GM23248 (cell line): ENCODE measurements at regions not wholly inside any gene's neighbourhood (a gene's known extent, or its start where the extent isn't known, plus 50 kb on each side); places are given as distances from the start of the nearest gene placed in this dataset.

Experiments used
- DNase-seq: peaks from one replicate; pipeline ENCODE4 v3.0.0-alpha.2; 2015
- H2AFZ ChIP-seq: fragments of 200-600 bp; sonication (generic); 2 replicates; pipeline ENCODE4 v1.6.1; 2016; ENCODE audit warnings: antibody characterized with exemption
- H3F3A ChIP-seq: fragments of 200-600 bp; sonication (generic); 2 replicates; pipeline ENCODE4 v1.6.1; 2016; ENCODE audit warnings: mild to moderate bottlenecking, antibody characterized with exemption, mixed run types; ENCODE audit not compliant: insufficient read depth
- H3K27ac ChIP-seq: fragments of 200-600 bp; sonication (generic); 2 replicates; pipeline ENCODE4 v1.5.1; 2016; ENCODE audit warnings: mild to moderate bottlenecking
- H3K27me3 ChIP-seq: fragments of 200-600 bp; sonication (generic); replicated peaks from 2 replicates; pipeline ENCODE4 v1.6.1; 2016; ENCODE audit warnings: mild to moderate bottlenecking; ENCODE audit not compliant: insufficient read depth
- H3K36me3 ChIP-seq: fragments of 200-600 bp; sonication (generic); 2 replicates; pipeline ENCODE4 v1.6.1; 2016; ENCODE audit warnings: low read depth, mild to moderate bottlenecking
- H3K4me1 ChIP-seq: fragments of 200-600 bp; sonication (generic); 2 replicates; pipeline ENCODE4 v1.6.1; 2016; ENCODE audit warnings: mild to moderate bottlenecking; ENCODE audit not compliant: insufficient read depth
- H3K4me2 ChIP-seq: fragments of 200-600 bp; sonication (generic); one replicate; pipeline ENCODE4 v1.6.1; 2016; ENCODE audit warnings: mild to moderate bottlenecking; ENCODE audit not compliant: unreplicated experiment
- H3K4me3 ChIP-seq: fragments of 200-600 bp; sonication (generic); 2 replicates; pipeline ENCODE4 v1.5.1; 2016; ENCODE audit warnings: mild to moderate bottlenecking
- H3K79me2 ChIP-seq: fragments of 200-600 bp; sonication (generic); 2 replicates; pipeline ENCODE4 v1.6.1; 2016; ENCODE audit warnings: mild to moderate bottlenecking; ENCODE audit not compliant: insufficient read depth
- H3K9ac ChIP-seq: fragments of 200-600 bp; sonication (generic); 2 replicates; pipeline ENCODE4 v1.6.1; 2016; ENCODE audit warnings: mild to moderate bottlenecking
- H3K9me2 ChIP-seq: fragments of 200-600 bp; sonication (generic); 2 replicates; pipeline ENCODE4 v1.6.1; 2016; ENCODE audit warnings: mixed run types, mild to moderate bottlenecking, moderate library complexity; ENCODE audit not compliant: insufficient read depth
- H3K9me3 ChIP-seq: fragments of 200-600 bp; sonication (generic); one replicate; pipeline ENCODE4 v1.6.1; 2017; ENCODE audit warnings: low read depth
- H4K20me1 ChIP-seq: fragments of 200-600 bp; sonication (generic); 2 replicates; pipeline ENCODE4 v1.6.0; 2016; ENCODE audit not compliant: insufficient read depth
- EZH2 ChIP-seq: fragments of 200-600 bp; sonication (generic); IDR thresholded peaks from 2 replicates; pipeline ENCODE4 v1.6.1; 2018; ENCODE audit warnings: antibody characterized with exemption, mild to moderate bottlenecking; ENCODE audit not compliant: insufficient read depth, poor library complexity, severe bottlenecking
- EZH2phosphoT487 ChIP-seq: fragments of 200-600 bp; sonication (generic); IDR thresholded peaks from 2 replicates; pipeline ENCODE4 v1.6.1; 2018; ENCODE audit warnings: antibody characterized with exemption, moderate library complexity, mild to moderate bottlenecking, low read depth; ENCODE audit not compliant: insufficient read depth
- WGBS, 2 experiments: methylation state at CpG; one replicate each; pipeline ENCODE4 v1.1.6; 2015 to 2017; ENCODE audit warnings: low lambda C conversion rate in 2 of 2, low coverage in 1 of 2; ENCODE audit errors: missing lambda C conversion rate in 2 of 2; 5-methylcytosine and 5-hydroxymethylcytosine counted together
- in situ Hi-C: fragments of 300-500 bp; cut with MboI; formaldehyde crosslinking; loops from 2 replicates; pipeline ENCODE4 v1.15.0; 2020

- no peak for TF ChIP-seq EZH2
- no peak for TF ChIP-seq EZH2phosphoT487
- 31% methylated on average over 10 of the region's 10 CpGs for WGBS, 2 experiments
- H2AFZ ChIP-seq: no peak overlapping the region
- no peak overlapping the region for H3K27ac ChIP-seq
- no peaks in the 10 kb centered on the region for H3K9me2 ChIP-seq
- no peak overlapping the region for H3K4me2 ChIP-seq
- in situ Hi-C loops: no loop called here
- no peaks in the 10 kb centered on the region for H3K36me3 ChIP-seq
- no peaks in the 10 kb centered on the region for H3K79me2 ChIP-seq
- no peak overlapping the region for H3K9ac ChIP-seq
- H4K20me1 ChIP-seq: no peaks in the 10 kb centered on the region
- H3K4me3 ChIP-seq: no peak overlapping the region
- no peak for DNase-seq
- no peaks in the 10 kb centered on the region for H3F3A ChIP-seq
- H3K27me3 ChIP-seq: no peaks in the 10 kb centered on the region
- H3K4me1 ChIP-seq: no peaks in the 10 kb centered on the region
- H3K9me3 ChIP-seq: no peaks in the 10 kb centered on the region
Observed at GRCh38 chr2:114079366-114080004, 189.6 kb downstream of the ACTR3 start.

- Histone ChIP-seq H3K9me3 (no peaks in the 10 kb centered on the region), H3K9ac (no peak overlapping the region), H3K4me3 (no peak overlapping the region), H3K27me3 (no peaks in the 10 kb centered on the region), H2AFZ (no peak overlapping the region), H3K79me2 (no peaks in the 10 kb centered on the region), H3K4me2 (no peak overlapping the region), H3K9me2 (no peaks in the 10 kb centered on the region), H3K36me3 (no peaks in the 10 kb centered on the region), H4K20me1 (no peaks in the 10 kb centered on the region), H3K4me1 (no peaks in the 10 kb centered on the region), H3F3A (no peaks in the 10 kb centered on the region), H3K27ac (no peak overlapping the region)
- no peak for TF ChIP-seq EZH2phosphoT487
- TF ChIP-seq EZH2: no peak
- WGBS, 2 experiments: 6% methylated on average over 7 of the region's 7 CpGs
- no peak for DNase-seq
- in situ Hi-C loops: no loop called here
Observed at GRCh38 chr2:114082731-114083433, 193.0 kb downstream of the ACTR3 start.

GRCh38 chr2:114083717-114084387 is 194.0 kb downstream of the ACTR3 start:
- no peak for DNase-seq
- no peak overlapping the region for H3K4me3 ChIP-seq
- H4K20me1 ChIP-seq: no peaks in the 10 kb centered on the region
- TF ChIP-seq EZH2phosphoT487 (no peak), EZH2 (no peak)
- H3F3A ChIP-seq: no peaks in the 10 kb centered on the region
- no peak overlapping the region for H3K4me2 ChIP-seq
- H3K9me2 ChIP-seq: no peaks in the 10 kb centered on the region
- 23 to 25% methylated on average over 5 of the region's 6 CpGs for WGBS, 2 experiments
- H3K27ac ChIP-seq: no peak overlapping the region
- H2AFZ ChIP-seq: no peak overlapping the region
- no peaks in the 10 kb centered on the region for H3K79me2 ChIP-seq
- no peaks in the 10 kb centered on the region for H3K27me3 ChIP-seq
- in situ Hi-C loops: no loop called here
- no peak overlapping the region for H3K9ac ChIP-seq
- no peaks in the 10 kb centered on the region for H3K9me3 ChIP-seq
- H3K36me3 ChIP-seq: no peaks in the 10 kb centered on the region
- no peaks in the 10 kb centered on the region for H3K4me1 ChIP-seq

- TF ChIP-seq EZH2 (no peak), EZH2phosphoT487 (no peak)
- H3K9me3 ChIP-seq: no peaks in the 10 kb centered on the region
- DNase-seq: no peak
- 0% methylated on average over 1 of the region's 1 CpG for WGBS, 2 experiments
- H3K27me3 ChIP-seq: no peaks in the 10 kb centered on the region
- H3K9ac ChIP-seq: no peak overlapping the region
- H3K36me3 ChIP-seq: no peaks in the 10 kb centered on the region
- no peaks in the 10 kb centered on the region for H4K20me1 ChIP-seq
- no peaks in the 10 kb centered on the region for H3K79me2 ChIP-seq
- H2AFZ ChIP-seq: no peak overlapping the region
- H3K27ac ChIP-seq: no peak overlapping the region
- H3K4me2 ChIP-seq: no peak overlapping the region
- no peaks in the 10 kb centered on the region for H3K9me2 ChIP-seq
- no peaks in the 10 kb centered on the region for H3F3A ChIP-seq
- in situ Hi-C loops: no loop called here
- no peak overlapping the region for H3K4me3 ChIP-seq
- H3K4me1 ChIP-seq: no peaks in the 10 kb centered on the region
Observed at GRCh38 chr2:114085238-114085637, 195.3 kb downstream of the ACTR3 start.
